Peyer's patch (tissue), 4 donors: ENCODE measurements at regions not wholly inside any gene's neighbourhood (a gene's known extent, or its start where the extent isn't known, plus 50 kb on each side); places are given as distances from the start of the nearest gene placed in this dataset.

ENCODE experiments used
- DNase-seq, 3 donors: peaks; one replicate each; pipeline ENCODE4 v3.0.0-alpha.2; 2017 to 2019
- H3K27ac ChIP-seq, 4 donors: fragments of 200-600 bp; sonication (generic); one replicate each; pipeline ENCODE4 v1.5.1; 2016 to 2019
- H3K27me3 ChIP-seq, 2 donors: fragments of 200-600 bp; sonication (generic); one replicate each; pipeline ENCODE4 v1.5.1; 2019
- H3K36me3 ChIP-seq, 3 donors: fragments of 200-600 bp; sonication (generic); one replicate each; pipeline ENCODE4 v1.5.1; 2016 to 2019
- H3K4me1 ChIP-seq, 4 donors: fragments of 200-600 bp; sonication (generic); one replicate each; pipeline ENCODE4 v1.5.1; 2016 to 2019
- H3K4me3 ChIP-seq, 4 donors: fragments of 200-600 bp; sonication (generic); 1 replicate in 3 of 4; 2 replicates in 1 of 4; pipeline ENCODE4 v1.5.1; 2016 to 2019; ENCODE audit warnings: mild to moderate bottlenecking in 1 of 4
- H3K9me3 ChIP-seq, 4 donors: fragments of 200-600 bp; sonication (generic); one replicate each; pipeline ENCODE4 v1.5.1; 2016 to 2019; ENCODE audit warnings: mild to moderate bottlenecking in 1 of 4
- CTCF ChIP-seq, 6 experiments: fragments of 450-650 bp in 4 of 6; fragments of 200-600 bp in 2 of 6; sonication (generic) in 1 of 6; IDR thresholded peaks; one replicate each; pipeline ENCODE4 v1.5.1; 2017 to 2019; ENCODE audit warnings: antibody characterized with exemption in 6 of 6, mild to moderate bottlenecking in 3 of 6, moderate library complexity in 1 of 6
- POLR2A ChIP-seq, 2 donors: fragments of 450-650 bp; IDR thresholded peaks; one replicate each; pipeline ENCODE4 v1.5.1; 2017; ENCODE audit warnings: antibody characterized with exemption in 2 of 2, mild to moderate bottlenecking in 2 of 2, moderate library complexity in 2 of 2

DNA sequence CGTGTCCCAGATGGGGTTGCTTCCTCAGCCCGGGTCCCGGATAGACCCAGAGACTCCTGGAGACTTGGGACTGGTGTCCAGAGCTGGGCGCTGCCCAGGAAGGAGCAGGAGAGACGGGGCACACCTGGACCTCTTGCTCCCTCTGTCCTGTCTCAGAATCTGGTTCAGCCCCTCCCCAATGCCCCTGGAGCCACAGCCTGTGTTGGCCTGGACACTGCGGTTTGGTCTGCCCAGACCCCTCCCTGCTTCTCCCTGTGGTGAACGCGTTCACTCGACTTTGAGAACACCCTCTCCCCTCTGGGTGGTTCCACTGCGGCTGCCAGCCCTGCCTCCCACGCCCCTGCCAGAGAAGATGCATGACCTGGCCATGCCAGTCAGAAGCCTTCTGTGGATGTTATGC, 111.1 kb downstream of the HMX1 start:
- TF ChIP-seq CTCF (IDR thresholded peaks at IDR 0.05), result no peak
- no peak for TF ChIP-seq POLR2A (IDR thresholded peaks at IDR 0.05)
- no peak overlapping the region for H3K4me3 ChIP-seq
- DNase-seq, result peak in 1 of 3 donors; percentile 33

DNA sequence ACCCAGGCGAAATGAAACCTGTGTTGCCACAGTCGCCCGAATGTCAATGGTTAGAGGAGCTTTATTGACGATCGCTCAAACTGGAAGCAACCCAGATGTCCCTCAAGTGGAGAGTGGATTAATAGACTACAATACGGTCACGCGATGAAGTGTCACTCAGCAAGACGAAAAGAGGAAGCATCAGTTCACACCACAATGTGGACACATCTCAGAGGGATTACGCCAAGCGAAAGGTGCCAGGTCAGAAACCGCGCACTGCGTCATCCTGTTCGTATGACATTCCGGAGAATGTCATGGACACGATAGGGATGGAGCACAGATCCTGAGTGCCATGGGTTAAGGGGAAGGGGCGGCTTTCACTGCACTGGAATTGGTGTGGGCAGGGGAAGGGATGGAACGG, 111.7 kb downstream of the HMX1 start:
- H3K4me1 ChIP-seq, result no peaks in the 10 kb centered on the region
- no peaks in the 10 kb centered on the region for H3K9me3 ChIP-seq
- no peak for TF ChIP-seq CTCF (IDR thresholded peaks at IDR 0.05)
- no peak for TF ChIP-seq POLR2A (IDR thresholded peaks at IDR 0.05)
- H3K27ac ChIP-seq, result no peak overlapping the region
- H3K36me3 ChIP-seq, result no peaks in the 10 kb centered on the region
- no peaks in the 10 kb centered on the region for H3K27me3 ChIP-seq
- DNase-seq, result peak in 1 of 3 donors; percentile 8
- no peak overlapping the region for H3K4me3 ChIP-seq

More for the DNA sequence above, 111.1 kb downstream of the HMX1 start:
- H3K36me3 ChIP-seq, result no peaks in the 10 kb centered on the region
- no peak overlapping the region for H3K27ac ChIP-seq
- no peaks in the 10 kb centered on the region for H3K4me1 ChIP-seq
- H3K27me3 ChIP-seq, result no peaks in the 10 kb centered on the region
- H3K9me3 ChIP-seq, result no peaks in the 10 kb centered on the region

- H3K36me3 ChIP-seq, result no peaks in the 10 kb centered on the region
- TF ChIP-seq CTCF (IDR thresholded peaks at IDR 0.05) (no peak), POLR2A (IDR thresholded peaks at IDR 0.05) (no peak)
- no peak overlapping the region for H3K4me3 ChIP-seq
- H3K27me3 ChIP-seq, result no peaks in the 10 kb centered on the region
- H3K4me1 ChIP-seq, result no peaks in the 10 kb centered on the region
- peak in 1 of 3 donors; percentile 15 for DNase-seq
- H3K27ac ChIP-seq, result no peak overlapping the region
- H3K9me3 ChIP-seq, result no peaks in the 10 kb centered on the region
These were observed 114.8 kb downstream of the HMX1 start for GRCh38 chr4:8756816-8757215.

- Histone ChIP-seq H3K27me3 (no peaks in the 10 kb centered on the region), H3K36me3 (no peaks in the 10 kb centered on the region), H3K4me3 (no peak overlapping the region), H3K4me1 (no peaks in the 10 kb centered on the region), H3K27ac (no peak overlapping the region), H3K9me3 (no peaks in the 10 kb centered on the region)
- TF ChIP-seq CTCF (IDR thresholded peaks at IDR 0.05) (no peak), POLR2A (IDR thresholded peaks at IDR 0.05) (no peak)
- peak in 1 of 3 donors; percentile 8 for DNase-seq
These were observed 116.7 kb downstream of the HMX1 start for GRCh38 chr4:8754634-8755589.

GRCh38 chr4:8748236-8748575, 123.4 kb downstream of the HMX1 start:
- DNase-seq, result peak in 1 of 3 donors; percentile 26
- no peak for TF ChIP-seq POLR2A (IDR thresholded peaks at IDR 0.05)
- TF ChIP-seq CTCF (IDR thresholded peaks at IDR 0.05), result no peak

More at GRCh38 chr4:8748236-8748575, 123.4 kb downstream of the HMX1 start:
- Histone ChIP-seq H3K36me3 (no peaks in the 10 kb centered on the region), H3K4me1 (no peaks in the 10 kb centered on the region), H3K4me3 (no peak overlapping the region), H3K9me3 (no peaks in the 10 kb centered on the region), H3K27ac (no peak overlapping the region), H3K27me3 (no peaks in the 10 kb centered on the region)
